OCI-M2 (cell line): ENCODE measurements at regions not wholly inside any gene's neighbourhood (a gene's known extent, or its start where the extent isn't known, plus 50 kb on each side); places are given as distances from the start of the nearest gene placed in this dataset.
"Not testable (repeated sequence)": the region's sequence is repeated elsewhere in the genome, so short reads cannot be mapped to it uniquely, and the experiment has no call there.

ENCODE experiments used
- DNase-seq: peaks from one replicate; lab custom pipeline; 2025; ENCODE audit not compliant: unreplicated experiment; lab: John Stamatoyannopoulos, UW

DNA sequence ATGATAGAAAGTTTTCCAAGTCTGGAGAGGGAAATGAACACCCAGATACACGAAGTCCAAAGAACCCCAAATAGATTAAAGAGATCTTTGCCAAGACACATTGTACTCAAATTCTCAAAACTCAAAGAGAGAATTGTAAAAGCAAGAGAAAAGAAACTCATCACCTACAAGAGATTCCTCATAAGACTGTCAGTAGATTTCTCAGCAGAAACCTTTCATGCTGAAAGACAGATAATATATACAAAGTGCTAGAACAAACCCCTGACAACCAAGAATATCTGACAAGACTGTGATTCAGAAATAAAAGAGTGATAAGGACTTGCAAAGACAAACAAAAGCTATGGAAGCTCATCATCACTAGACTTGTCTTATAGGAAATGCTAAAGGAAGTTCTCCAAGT lies 326.7 kb upstream of the ZNF608 start:
- no peak for DNase-seq

DNA sequence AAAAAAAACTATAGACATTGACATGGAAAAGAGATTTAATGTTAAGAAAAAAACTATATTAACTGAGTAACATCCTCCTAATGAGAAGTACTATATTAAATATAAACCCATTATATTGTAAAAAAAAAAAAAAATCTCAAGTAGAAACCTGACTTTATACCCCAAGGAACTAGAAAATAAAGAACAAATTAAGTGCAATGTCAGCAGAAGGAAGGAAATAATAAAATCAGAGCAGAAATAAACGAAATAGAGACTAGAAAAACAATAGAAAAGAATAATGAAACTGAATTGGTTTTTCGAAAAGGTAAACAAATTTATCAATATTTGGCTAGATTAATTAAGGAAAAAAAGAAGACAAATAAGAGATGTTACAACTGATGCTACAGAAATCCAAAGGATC lies 329.1 kb upstream of the ZNF608 start:
- DNase-seq: no peak

- not testable (repeated sequence) for DNase-seq
These were observed 332.6 kb upstream of the ZNF608 start for GRCh38 chr5:125079028-125079427.

DNA sequence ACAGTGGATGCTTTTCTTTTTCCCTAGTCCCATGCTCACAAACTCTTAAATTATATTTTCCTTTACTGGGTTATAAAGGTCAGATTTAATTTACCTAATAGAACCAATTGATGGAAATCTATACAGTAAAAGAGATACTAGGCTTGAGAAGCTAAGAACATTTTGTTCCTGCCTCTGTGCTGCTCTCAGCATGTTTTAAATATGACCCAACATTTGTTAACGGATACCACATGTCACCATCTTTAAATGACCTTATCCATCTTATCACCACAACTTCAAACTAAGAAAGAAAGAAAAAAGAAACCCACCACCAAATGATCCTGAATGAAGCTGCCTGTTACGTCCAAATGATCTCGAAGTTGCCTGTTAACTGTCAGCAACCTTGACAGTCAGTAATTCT lies 334.7 kb upstream of the ZNF608 start:
- no peak for DNase-seq

- no peak for DNase-seq
These were observed 337.5 kb upstream of the ZNF608 start for GRCh38 chr5:125083981-125084380.

GRCh38 chr5:125085797-125086505 lies 339.5 kb upstream of the ZNF608 start:
- no peak for DNase-seq

- no peak for DNase-seq
These were observed 342.2 kb upstream of the ZNF608 start for GRCh38 chr5:125088522-125089105.

GRCh38 chr5:125092138-125092537 lies 345.7 kb upstream of the ZNF608 start:
- DNase-seq: not testable (repeated sequence)

DNA sequence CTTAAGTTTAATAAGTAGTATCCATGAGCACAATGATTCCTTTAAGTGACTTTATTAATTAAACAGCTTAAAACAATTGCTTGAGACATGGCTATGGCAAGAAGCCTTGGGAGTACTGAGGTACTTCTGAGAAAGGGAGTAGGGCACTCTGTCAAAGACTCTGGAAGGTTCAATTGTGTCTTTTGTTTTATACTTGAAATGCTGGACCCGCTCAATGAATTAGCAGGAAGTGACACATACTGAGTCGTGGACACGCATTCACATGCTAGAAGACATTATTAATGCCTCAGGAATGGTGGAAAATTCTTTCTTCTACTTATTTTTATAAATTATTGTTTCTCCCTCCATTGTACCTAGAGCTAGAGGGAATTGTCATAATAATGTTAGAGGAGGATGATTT lies 347.3 kb upstream of the ZNF608 start:
- DNase-seq: no peak

GRCh38 chr5:125100342-125100741 lies 353.9 kb upstream of the ZNF608 start:
- no peak for DNase-seq

- no peak for DNase-seq
These were observed 354.5 kb upstream of the ZNF608 start for GRCh38 chr5:125100951-125101350.

DNA sequence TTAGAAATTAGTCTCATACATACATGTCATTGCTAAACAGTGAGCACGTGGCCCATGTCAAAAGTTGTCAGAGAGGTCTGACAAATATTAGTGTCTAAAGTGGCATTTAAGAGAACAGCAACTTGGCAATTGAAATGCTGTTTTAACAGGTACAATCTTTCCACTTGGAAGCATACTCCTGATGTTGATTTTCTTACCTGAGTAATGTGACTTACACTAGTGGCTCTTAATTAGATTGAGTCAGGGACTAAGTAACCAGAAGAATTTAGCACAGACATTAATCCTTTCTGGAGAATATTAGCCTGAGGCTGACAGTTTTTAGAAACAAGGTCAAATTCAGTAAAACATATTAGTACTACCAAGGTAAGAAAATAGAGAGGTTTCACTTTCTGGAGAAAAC lies 357.0 kb upstream of the ZNF608 start:
- no peak for DNase-seq

DNA sequence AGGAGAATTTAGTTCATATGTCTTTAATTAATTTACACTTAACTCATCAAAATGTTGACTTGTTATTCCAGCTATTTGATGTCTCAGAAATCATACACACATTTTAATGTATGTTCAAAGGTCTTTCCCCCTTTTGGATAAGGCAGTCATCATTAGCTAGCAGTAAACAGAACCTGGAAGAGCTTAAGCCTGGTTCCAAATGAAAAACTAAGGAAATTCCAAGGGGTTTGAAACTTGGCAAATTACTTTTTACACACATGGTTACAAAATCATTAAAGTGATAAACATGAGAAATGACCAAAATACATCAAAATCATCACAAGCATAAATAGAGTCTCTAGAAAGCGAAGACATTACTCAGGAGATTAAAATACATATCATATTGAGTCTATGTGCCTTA lies 359.8 kb upstream of the ZNF608 start:
- DNase-seq: no peak

DNA sequence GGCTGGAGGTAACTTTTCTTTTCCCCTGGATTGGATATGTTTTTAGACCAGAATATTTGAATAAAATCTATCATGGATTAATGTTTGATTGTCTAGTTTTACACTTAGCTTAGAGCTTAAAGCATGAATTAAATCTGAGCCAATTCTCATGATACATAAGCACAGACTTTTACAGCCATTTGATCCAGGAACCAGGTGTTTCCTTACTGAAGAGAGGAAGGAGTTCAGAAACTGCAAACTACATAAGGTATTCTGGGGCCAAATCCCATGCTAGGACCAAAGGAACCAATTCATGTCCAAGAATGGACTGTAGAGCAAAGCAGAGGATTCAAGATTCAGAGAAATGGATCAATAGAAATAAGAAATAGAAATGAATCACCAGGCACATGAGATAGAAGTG lies 360.4 kb upstream of the ZNF608 start:
- no peak for DNase-seq

- no peak for DNase-seq
These were observed 362.9 kb upstream of the ZNF608 start for GRCh38 chr5:125109293-125109692.

- no peak for DNase-seq
These were observed 363.4 kb upstream of the ZNF608 start for GRCh38 chr5:125109816-125110215.

DNA sequence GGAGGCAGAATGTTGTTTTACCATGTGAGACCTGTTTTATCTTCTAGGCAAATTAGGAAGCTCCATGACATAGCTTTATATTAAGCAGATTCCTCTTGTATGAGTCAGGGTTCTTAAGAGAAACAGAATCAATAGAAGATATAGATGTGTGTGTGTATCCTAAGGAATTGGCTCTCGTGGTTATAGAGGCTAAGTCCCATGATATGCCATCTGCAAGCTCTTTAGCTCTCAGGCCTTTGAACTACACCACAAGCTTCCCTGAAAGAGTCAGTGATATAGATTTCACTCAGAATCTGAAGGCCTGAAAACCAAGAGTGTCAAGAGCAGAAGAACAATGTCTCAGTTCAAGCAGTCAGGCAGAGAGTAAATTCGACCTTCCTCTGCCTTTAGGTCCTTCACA lies 365.8 kb upstream of the ZNF608 start:
- DNase-seq: no peak

DNA sequence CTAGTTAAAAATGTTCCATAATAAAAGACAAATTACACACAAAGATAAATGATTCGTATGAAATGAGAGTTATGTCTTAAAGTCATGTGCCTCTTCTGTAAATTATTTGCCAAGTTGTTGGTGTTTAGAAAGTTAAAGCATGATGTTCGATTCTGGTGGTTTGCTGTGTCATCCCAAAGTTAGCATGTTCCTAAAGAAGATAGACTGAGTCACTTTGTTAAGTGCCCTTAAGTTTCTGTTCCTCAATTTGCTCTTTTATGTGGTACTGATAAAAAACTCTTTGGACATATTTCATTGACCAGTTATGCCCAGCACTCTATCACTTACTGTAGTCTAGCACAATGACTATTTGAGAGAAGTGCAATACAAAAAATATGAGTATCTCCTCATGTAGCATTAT lies 366.9 kb upstream of the ZNF608 start:
- DNase-seq: no peak

- no peak for DNase-seq
These were observed 368.7 kb upstream of the ZNF608 start for GRCh38 chr5:125115195-125115525.

DNA sequence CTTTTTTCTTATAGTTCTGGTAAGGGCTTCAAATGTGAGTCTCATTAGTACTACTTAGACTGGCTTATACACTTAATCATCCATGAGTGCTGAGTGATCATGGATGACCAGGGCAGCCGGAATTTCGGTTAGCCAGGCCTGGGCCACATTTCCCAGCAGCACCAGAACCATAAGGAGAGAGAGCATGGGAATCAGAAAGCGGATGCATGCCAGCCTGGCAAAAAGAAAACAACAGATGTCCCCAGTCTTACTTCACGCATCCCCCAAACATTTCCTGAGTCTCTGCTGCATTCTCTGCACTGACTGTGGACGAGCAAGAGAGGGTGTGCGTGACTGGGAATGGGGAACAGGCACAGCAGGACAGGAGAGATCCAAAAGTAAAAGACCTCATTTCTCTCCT lies 371.1 kb upstream of the ZNF608 start:
- DNase-seq: no peak

GRCh38 chr5:125120012-125120411 lies 373.6 kb upstream of the ZNF608 start:
- no peak for DNase-seq

DNA sequence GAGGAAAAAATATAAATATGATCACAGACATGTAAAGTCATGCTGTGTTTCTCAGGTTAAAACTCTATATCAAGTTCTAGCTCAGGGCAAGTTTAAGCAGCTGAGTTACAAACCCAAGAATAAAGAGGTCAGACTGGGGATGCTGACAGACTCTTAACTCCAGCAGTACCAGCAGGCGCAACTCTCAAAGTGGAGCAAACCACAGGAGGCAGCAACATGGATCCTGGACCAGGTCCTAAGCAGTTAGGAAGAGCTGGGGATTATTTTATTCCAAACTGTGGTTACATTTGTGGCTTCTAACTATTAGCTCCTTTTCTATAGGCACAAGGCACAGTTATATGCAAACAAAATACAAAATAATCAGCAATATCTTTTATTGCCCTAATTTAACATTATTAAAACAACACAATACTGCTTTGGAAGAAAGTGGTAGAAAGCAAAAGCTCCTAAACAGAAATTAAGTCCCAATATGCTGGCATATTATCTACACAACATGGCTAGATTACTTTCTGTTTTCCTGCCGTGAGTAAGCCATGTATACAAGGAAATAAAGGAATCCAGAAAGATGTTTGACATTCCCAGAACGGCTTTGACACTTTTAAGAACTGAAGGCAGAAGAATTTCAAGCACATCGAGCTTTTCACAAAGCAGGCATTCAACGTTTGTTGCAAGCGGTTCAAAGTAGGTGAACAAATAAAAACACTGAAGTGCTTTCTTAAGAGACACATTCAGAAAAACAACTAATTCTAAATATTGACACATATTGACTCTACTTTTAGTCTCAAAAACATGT lies 378.8 kb upstream of the ZNF608 start:
- DNase-seq: no peak
